Stomach (tissue), 4 donors: ENCODE measurements at regions not wholly inside any gene's neighbourhood (a gene's known extent, or its start where the extent isn't known, plus 50 kb on each side); places are given as distances from the start of the nearest gene placed in this dataset.

Experiments used
- CTCF ChIP-seq, 7 experiments: fragments of 450-650 bp in 4 of 7; fragments of 200-600 bp in 3 of 7; sonication (generic) in 3 of 7; IDR thresholded peaks; one replicate each; pipeline ENCODE4 v1.5.1; 2016 to 2019; ENCODE audit warnings: antibody characterized with exemption in 7 of 7, control low read depth in 2 of 7, mild to moderate bottlenecking in 1 of 7
- EP300 ChIP-seq: sonication (generic); formaldehyde crosslinking; IDR thresholded peaks from one replicate; pipeline ENCODE4 v1.6.1; 2017; ENCODE audit warnings: antibody characterized with exemption
- POLR2A ChIP-seq, 4 donors: fragments of 450-650 bp; IDR thresholded peaks; one replicate each; pipeline ENCODE4 v1.6.1; 2016; ENCODE audit warnings: antibody characterized with exemption in 4 of 4, control low read depth in 2 of 4, mild to moderate bottlenecking in 1 of 4, moderate library complexity in 1 of 4
- POLR2AphosphoS5 ChIP-seq, 3 donors: sonication (generic); formaldehyde crosslinking; IDR thresholded peaks; one replicate each; pipeline ENCODE4 v1.6.1; 2016; ENCODE audit warnings: antibody characterized with exemption in 3 of 3

GRCh38 chr3:177607589-177607988 is 410.3 kb upstream of the TBL1XR1 start:
- TF ChIP-seq CTCF (IDR thresholded peaks at IDR 0.05): no peak
- TF ChIP-seq POLR2AphosphoS5 (IDR thresholded peaks at IDR 0.05): no peak
- no peak for TF ChIP-seq EP300
- TF ChIP-seq POLR2A (IDR thresholded peaks at IDR 0.05): no peak
